HG02885 (cell line): ENCODE measurements at regions not wholly inside any gene's neighbourhood (a gene's known extent, or its start where the extent isn't known, plus 50 kb on each side); places are given as distances from the start of the nearest gene placed in this dataset.

Source experiments
- ATAC-seq: cut with Tn5 transposase; IDR thresholded peaks from one replicate; pipeline ENCODE4 v1.9.1; 2021; ENCODE audit warnings: mild to moderate bottlenecking; ENCODE audit not compliant: unreplicated experiment, poor library complexity

GRCh38 chr2:144094408-144095151 lies 425.3 kb downstream of the ZEB2 start:
- ATAC-seq = no peak

- no peak for ATAC-seq
These were observed 428.3 kb downstream of the ZEB2 start for GRCh38 chr2:144091622-144092021.

- no peak for ATAC-seq
These were observed 431.1 kb downstream of the ZEB2 start for GRCh38 chr2:144088863-144089262.

- no peak for ATAC-seq
These were observed 433.0 kb downstream of the ZEB2 start for GRCh38 chr2:144086965-144087364.

GRCh38 chr2:144085016-144085415 lies 434.9 kb downstream of the ZEB2 start:
- ATAC-seq = no peak

GRCh38 chr2:144084114-144084661 lies 435.7 kb downstream of the ZEB2 start:
- ATAC-seq = no peak

- no peak for ATAC-seq
These were observed 436.7 kb downstream of the ZEB2 start for GRCh38 chr2:144083211-144083610.

- ATAC-seq = no peak
These were observed 437.1 kb downstream of the ZEB2 start for GRCh38 chr2:144082777-144083176.

- no peak for ATAC-seq
These were observed 437.6 kb downstream of the ZEB2 start for GRCh38 chr2:144082327-144082726.

GRCh38 chr2:144081272-144081671 lies 438.6 kb downstream of the ZEB2 start:
- no peak for ATAC-seq

- no peak for ATAC-seq
These were observed 440.1 kb downstream of the ZEB2 start for GRCh38 chr2:144079803-144080202.

GRCh38 chr2:144078802-144079724 lies 440.9 kb downstream of the ZEB2 start:
- ATAC-seq = no peak

GRCh38 chr2:144078106-144078505 lies 441.8 kb downstream of the ZEB2 start:
- no peak for ATAC-seq

GRCh38 chr2:144074450-144074849 lies 445.5 kb downstream of the ZEB2 start:
- ATAC-seq = no peak

GRCh38 chr2:144071461-144071860 lies 448.5 kb downstream of the ZEB2 start:
- ATAC-seq = no peak

GRCh38 chr2:144067506-144067905 lies 452.4 kb downstream of the ZEB2 start:
- ATAC-seq = no peak

- no peak for ATAC-seq
These were observed 456.3 kb downstream of the ZEB2 start for GRCh38 chr2:144063602-144064001.

GRCh38 chr2:144054911-144055310 lies 465.0 kb downstream of the ZEB2 start:
- ATAC-seq = no peak

- ATAC-seq = no peak
These were observed 467.8 kb downstream of the ZEB2 start for GRCh38 chr2:144052083-144052482.

GRCh38 chr2:144049137-144049536 lies 470.8 kb downstream of the ZEB2 start:
- ATAC-seq = no peak

- no peak for ATAC-seq
These were observed 471.3 kb downstream of the ZEB2 start for GRCh38 chr2:144048631-144049060.
